Vagina (tissue), 2 donors: ENCODE measurements at regions not wholly inside any gene's neighbourhood (a gene's known extent, or its start where the extent isn't known, plus 50 kb on each side); places are given as distances from the start of the nearest gene placed in this dataset.

ENCODE experiments used
- POLR2A ChIP-seq, 2 donors: fragments of 450-650 bp; IDR thresholded peaks; one replicate each; pipeline ENCODE4 v1.6.1; 2017; ENCODE audit warnings: antibody characterized with exemption in 2 of 2, mild to moderate bottlenecking in 2 of 2, moderate library complexity in 2 of 2
- POLR2AphosphoS5 ChIP-seq, 2 donors: sonication (generic); formaldehyde crosslinking; IDR thresholded peaks; one replicate each; pipeline ENCODE4 v1.9.0; 2017; ENCODE audit warnings: antibody characterized with exemption in 2 of 2, mild to moderate bottlenecking in 2 of 2, low read depth in 1 of 2; ENCODE audit not compliant: insufficient read depth in 1 of 2
- TF ChIP-seq, protein P1 (sequence below), 3 experiments: fragments of 450-650 bp in 2 of 3; fragments of 200-600 bp in 1 of 3; sonication (generic) in 1 of 3; IDR thresholded peaks; one replicate each; pipeline ENCODE4 v1.5.1; 2017 to 2019; ENCODE audit warnings: antibody characterized with exemption in 3 of 3, mild to moderate bottlenecking in 2 of 3, moderate library complexity in 2 of 3

DNA sequence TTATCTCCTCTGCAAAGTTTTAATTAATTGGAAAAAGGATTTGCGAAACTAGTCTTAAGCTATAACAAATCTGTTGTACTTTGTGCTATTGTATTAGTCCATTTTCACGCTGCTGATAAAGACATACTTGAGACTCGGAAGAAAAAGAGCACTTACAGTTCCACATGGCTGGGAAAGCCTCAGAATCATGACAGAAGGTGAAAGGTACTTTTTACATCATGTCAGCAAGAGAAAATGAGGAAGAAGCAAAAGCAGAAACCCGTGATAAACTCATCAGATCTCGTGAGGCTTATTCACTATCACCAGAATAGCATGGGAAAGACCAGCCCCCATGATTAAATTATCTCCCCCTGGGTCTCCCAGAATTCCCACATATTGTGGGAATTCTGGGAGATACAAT, 118.1 kb upstream of the PRKD1 start:
- TF ChIP-seq, protein P1, sequence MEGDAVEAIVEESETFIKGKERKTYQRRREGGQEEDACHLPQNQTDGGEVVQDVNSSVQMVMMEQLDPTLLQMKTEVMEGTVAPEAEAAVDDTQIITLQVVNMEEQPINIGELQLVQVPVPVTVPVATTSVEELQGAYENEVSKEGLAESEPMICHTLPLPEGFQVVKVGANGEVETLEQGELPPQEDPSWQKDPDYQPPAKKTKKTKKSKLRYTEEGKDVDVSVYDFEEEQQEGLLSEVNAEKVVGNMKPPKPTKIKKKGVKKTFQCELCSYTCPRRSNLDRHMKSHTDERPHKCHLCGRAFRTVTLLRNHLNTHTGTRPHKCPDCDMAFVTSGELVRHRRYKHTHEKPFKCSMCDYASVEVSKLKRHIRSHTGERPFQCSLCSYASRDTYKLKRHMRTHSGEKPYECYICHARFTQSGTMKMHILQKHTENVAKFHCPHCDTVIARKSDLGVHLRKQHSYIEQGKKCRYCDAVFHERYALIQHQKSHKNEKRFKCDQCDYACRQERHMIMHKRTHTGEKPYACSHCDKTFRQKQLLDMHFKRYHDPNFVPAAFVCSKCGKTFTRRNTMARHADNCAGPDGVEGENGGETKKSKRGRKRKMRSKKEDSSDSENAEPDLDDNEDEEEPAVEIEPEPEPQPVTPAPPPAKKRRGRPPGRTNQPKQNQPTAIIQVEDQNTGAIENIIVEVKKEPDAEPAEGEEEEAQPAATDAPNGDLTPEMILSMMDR (IDR thresholded peaks at IDR 0.05) = no peak
- TF ChIP-seq POLR2A (IDR thresholded peaks at IDR 0.05) (no peak), POLR2AphosphoS5 (IDR thresholded peaks at IDR 0.05; ENCODE audit: insufficient read depth in 1 of 2, low read depth in 1 of 2) (no peak)
